Globus pallidus (tissue), 1 donor: ENCODE measurements at regions not wholly inside any gene's neighbourhood (a gene's known extent, or its start where the extent isn't known, plus 50 kb on each side); places are given as distances from the start of the nearest gene placed in this dataset.

Source experiments
- DNase-seq: peaks from one replicate; pipeline ENCODE4 v3.0.0-alpha.2; 2015; ENCODE audit warnings: low spot score

GRCh38 chr11:19661827-19662226 is 50.8 kb upstream of the NAV2 start:
- DNase-seq = no peak

GRCh38 chr11:19660076-19660475 is 52.6 kb upstream of the NAV2 start:
- no peak for DNase-seq

- no peak for DNase-seq
Observed at GRCh38 chr11:19659529-19659928, 53.1 kb upstream of the NAV2 start.

DNA sequence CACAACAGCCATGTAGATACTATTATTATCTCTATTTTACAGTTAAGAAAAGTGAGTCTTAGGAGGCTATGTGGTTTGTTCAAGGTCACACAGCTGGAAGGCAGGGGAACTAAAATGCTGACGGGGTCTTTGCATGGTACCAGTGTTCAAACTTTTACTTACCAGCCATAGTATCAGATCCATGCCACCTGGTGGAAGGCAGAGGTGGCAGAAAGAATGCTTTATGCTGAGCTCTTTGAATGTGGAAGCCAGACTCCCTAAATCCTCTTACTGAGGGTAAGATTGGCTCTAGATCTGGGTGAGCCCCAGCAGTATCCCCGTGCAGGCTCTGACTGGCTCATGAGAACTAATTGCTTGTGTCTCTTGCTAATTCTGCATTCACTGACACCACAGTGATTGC is 54.3 kb upstream of the NAV2 start:
- no peak for DNase-seq

DNA sequence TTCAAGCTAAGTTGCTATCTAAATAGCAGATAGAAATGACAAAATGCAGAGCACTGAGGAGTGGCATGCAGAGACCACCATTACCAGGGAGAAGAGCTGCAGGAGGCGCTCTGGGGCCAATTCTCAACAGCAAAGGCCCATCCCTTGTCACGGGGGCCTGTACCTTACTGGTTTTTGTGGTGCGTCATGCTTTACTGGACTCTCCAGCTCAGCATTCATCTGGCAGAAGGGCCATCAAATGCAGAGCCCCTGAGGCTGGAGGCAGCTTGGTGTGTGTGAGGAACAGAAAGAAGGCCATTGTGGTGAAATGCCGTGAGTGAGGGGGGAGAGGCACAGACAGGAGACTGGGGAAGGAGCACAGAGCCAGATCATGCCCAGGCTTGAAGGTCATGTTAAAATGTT is 56.5 kb upstream of the NAV2 start:
- DNase-seq = no peak

- no peak for DNase-seq
Observed at GRCh38 chr11:19652623-19653375, 59.8 kb upstream of the NAV2 start.

DNA sequence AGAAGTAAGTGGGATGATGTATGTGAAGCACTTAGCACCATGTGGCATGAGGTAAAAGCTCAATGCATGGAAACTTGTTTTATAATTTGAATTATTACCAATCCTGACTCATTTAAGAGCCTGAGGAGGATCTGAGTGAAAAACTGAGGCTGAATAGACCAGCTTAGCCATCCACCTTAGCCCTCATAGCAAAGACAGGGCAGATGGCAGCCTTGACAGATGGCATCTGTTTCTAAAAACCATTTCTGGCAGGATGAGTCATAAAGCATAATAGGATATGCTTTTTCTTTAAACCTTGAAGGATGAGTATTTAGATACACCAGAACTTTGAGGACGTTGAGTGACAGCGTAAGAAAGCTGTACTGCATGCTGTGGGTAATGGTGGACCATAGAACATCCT is 61.0 kb upstream of the NAV2 start:
- DNase-seq = no peak

- DNase-seq = no peak
Observed at GRCh38 chr11:19651028-19651427, 61.6 kb upstream of the NAV2 start.

DNA sequence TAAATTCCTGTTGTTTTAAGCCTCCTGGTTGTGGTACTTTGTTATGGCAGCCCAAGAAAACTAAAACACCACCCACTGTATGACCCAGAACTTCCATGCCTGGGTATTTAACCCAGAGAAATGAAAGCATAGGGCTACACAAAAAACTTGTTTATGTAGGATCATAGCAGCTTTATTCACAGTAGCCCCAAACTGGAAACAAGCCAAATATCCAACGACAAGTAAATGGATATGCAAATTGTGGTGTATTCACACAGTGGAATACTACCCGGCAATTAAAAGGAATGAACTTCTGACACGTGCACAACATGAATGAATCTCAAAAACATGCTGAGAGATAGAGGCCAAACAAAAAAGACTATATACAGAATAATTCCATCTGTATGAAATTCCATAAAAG is 62.2 kb upstream of the NAV2 start:
- DNase-seq = no peak

DNA sequence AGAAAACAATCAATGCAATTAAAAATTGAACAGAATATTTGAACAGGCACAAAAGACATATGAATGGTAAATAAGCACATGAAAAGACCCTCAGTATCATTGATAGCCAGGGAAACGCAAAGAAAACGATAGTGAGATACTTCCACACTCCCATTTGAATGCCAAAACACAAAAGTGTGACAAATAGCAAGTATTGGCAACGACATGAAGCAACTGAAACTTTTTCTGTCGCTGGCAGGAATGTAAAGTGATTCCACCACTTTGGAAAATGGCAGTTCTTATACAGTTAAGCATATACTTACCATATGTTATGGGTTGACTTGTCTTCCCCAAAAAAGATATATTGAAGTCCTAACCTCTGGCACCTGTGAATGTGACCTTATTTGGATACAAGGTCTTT is 62.9 kb upstream of the NAV2 start:
- DNase-seq = no peak

DNA sequence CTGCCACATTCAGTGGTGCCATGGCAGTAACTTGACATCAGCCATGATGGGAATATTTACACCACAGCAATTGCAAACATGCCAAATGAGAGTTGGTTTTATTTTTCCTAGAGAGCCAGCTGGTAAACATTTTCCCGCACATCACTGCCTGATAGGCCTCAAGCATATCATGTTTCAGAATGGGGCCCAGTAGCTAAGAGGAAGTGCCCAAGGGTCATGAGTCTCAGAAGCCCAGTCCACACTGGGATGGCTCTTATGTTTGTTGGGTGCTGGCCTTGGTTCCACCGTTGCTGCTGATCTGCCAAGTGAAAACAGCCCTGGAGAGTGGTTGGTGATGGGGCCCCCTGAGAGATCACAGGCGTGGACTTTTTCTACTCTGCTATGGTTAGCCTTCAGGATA is 64.3 kb upstream of the NAV2 start:
- DNase-seq = no peak

GRCh38 chr11:19647816-19648215 is 64.8 kb upstream of the NAV2 start:
- no peak for DNase-seq

- DNase-seq = no peak
Observed at GRCh38 chr11:19646921-19647320, 65.7 kb upstream of the NAV2 start.

DNA sequence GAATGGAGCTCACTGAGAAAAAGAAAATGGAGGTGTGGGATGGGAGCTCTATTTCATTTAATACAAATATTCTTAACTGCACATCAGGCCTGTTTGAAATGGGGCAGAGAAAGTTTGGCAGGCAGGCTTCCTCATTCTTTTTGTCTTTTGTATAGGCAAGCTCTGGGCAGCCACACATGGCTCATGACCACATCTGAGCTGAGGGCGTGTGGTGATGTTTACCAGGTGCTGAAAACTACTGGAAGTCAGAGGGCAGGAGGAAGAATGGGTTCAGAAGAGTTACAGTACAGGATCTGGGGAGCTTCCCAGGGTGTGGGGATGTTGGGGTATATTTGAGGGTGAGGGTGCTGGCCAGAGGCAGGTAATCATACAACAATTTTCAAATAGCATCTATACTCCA is 66.3 kb upstream of the NAV2 start:
- DNase-seq = no peak

- no peak for DNase-seq
Observed at GRCh38 chr11:19644316-19644715, 68.3 kb upstream of the NAV2 start.

- no peak for DNase-seq
Observed at GRCh38 chr11:19642185-19643158, 70.2 kb upstream of the NAV2 start.

- no peak for DNase-seq
Observed at GRCh38 chr11:19639603-19640105, 73.0 kb upstream of the NAV2 start.

DNA sequence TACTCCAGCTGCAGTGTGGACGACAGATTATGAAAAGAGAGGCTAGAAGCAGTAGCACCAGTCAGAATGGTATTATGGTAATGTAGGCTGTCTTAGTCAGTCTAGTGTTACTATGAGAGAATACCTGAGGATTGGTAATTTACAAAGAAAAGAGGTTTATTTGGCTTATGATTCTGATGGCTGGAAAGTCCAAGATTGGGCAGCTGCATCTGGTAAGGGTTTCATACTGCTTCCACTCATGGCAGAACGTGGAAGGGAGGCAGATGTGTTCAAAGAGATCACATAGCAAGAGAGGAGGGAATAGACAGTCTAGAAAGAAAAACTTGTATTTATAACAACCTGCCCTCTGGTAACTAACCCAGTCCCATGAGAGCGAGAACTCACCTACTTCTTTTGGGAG is 77.3 kb upstream of the NAV2 start:
- DNase-seq = no peak

- peak; percentile 37 for DNase-seq
Observed at GRCh38 chr11:19633276-19633675, 79.4 kb upstream of the NAV2 start.

DNA sequence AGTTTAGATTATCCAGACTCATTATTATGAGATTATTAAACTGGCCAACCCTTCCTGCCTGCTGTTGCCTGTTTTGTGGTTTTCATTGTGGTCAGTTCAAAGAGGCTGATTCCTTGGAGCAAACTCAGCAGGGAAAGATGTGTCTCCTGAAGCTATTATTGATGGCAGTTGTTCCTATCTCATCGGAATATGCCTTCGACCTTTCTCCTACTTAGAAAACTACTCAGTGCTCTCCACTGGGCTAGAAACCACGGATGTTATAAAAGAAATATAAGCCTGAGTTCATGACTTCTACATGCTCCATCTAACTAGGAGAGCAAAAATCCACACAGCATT is 80.2 kb upstream of the NAV2 start:
- DNase-seq = no peak

- DNase-seq = no peak
Observed at GRCh38 chr11:19631712-19632498, 80.7 kb upstream of the NAV2 start.

GRCh38 chr11:19628018-19628417 is 84.6 kb upstream of the NAV2 start:
- DNase-seq = no peak
